ENCODE measurements at regions not wholly inside any gene's neighbourhood (a gene's known extent, or its start where the extent isn't known, plus 50 kb on each side); places are given as distances from the start of the nearest gene placed in this dataset.

GRCh38 chr2:2732331-2733119 is 401.4 kb upstream of the MYT1L start:
- no peak overlapping the region for H3K4me3 ChIP-seq
- no peak overlapping the region for H3K27ac ChIP-seq
- intact Hi-C loops (cut with micrococcal nuclease; ENCODE audit: unreplicated experiment): no loop called here
- H3K9me3 ChIP-seq (ENCODE audit: insufficient read depth, low read depth): no peaks in the 10 kb centered on the region
- H3K27me3 ChIP-seq (ENCODE audit: insufficient read depth, low read depth): peaks cover 90% of the 10 kb centered on the region
- peaks cover 5% of the 10 kb centered on the region; the same call in 1 of the 2 replicates for H4K20me1 ChIP-seq (ENCODE audit: insufficient read depth)
- H2AFZ ChIP-seq: no peak overlapping the region
- TF ChIP-seq CTCF (conservative IDR thresholded peaks at IDR 0.05) (no peak), EZH2 (IDR thresholded peaks at IDR 0.05; ENCODE audit: low read depth) (no peak)
- no peak for DNase-seq
- no peaks in the 10 kb centered on the region for H3K79me2 ChIP-seq (ENCODE audit: low read depth)
- H3K9me2 ChIP-seq (ENCODE audit: insufficient read depth): no peaks in the 10 kb centered on the region
- CTCF ChIA-PET: no interaction called here
- no TSS peak for BruUV-seq (replicated peaks)
- H3K4me2 ChIP-seq: no peak overlapping the region
- H3K36me3 ChIP-seq (ENCODE audit: low read depth): no peaks in the 10 kb centered on the region
- POLR2A ChIA-PET (ENCODE audit: unreplicated experiment): no interaction called here
- no peaks in the 10 kb centered on the region for H3F3A ChIP-seq (ENCODE audit: insufficient read depth, low read depth)
- H3K4me1 ChIP-seq (replicated peaks; ENCODE audit: insufficient read depth): no peaks in the 10 kb centered on the region

DNA sequence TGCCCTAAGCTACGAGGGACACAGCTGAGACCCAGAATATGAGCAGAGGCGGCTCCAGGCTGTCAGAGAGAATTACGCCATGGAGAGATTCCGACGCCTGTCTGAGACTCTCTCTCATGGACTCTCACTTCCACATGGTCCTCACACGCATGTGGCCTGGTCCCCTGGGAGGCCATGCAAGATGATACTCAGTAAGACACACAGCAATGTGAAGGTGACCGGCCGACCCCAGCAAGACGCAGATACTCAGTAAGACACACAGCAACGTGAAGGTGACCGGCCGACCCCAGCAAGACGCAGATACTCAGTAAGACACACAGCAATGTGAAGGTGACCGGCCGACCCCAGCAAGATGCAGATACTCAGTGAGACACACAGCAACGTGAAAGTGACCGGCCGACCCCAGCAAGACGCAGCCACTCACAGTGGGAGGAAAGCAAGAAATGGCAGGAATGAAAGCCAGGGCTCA is 400.8 kb upstream of the MYT1L start:
- Histone ChIP-seq H3K4me1 (replicated peaks; ENCODE audit: insufficient read depth) (no peaks in the 10 kb centered on the region), H4K20me1 (ENCODE audit: insufficient read depth) (peaks cover 5% of the 10 kb centered on the region; the same call in 1 of the 2 replicates), H2AFZ (no peak overlapping the region), H3K79me2 (ENCODE audit: low read depth) (no peaks in the 10 kb centered on the region), H3K36me3 (ENCODE audit: low read depth) (no peaks in the 10 kb centered on the region), H3F3A (ENCODE audit: insufficient read depth, low read depth) (no peaks in the 10 kb centered on the region), H3K27me3 (ENCODE audit: insufficient read depth, low read depth) (peaks cover 90% of the 10 kb centered on the region), H3K4me2 (no peak overlapping the region), H3K27ac (no peak overlapping the region), H3K9me2 (ENCODE audit: insufficient read depth) (no peaks in the 10 kb centered on the region), H3K9me3 (ENCODE audit: insufficient read depth, low read depth) (no peaks in the 10 kb centered on the region), H3K4me3 (no peak overlapping the region)
- no TSS peak for BruUV-seq (replicated peaks)
- POLR2A ChIA-PET (ENCODE audit: unreplicated experiment): no interaction called here
- CTCF ChIA-PET: no interaction called here
- intact Hi-C loops (cut with micrococcal nuclease; ENCODE audit: unreplicated experiment): no loop called here
- DNase-seq: no peak
- TF ChIP-seq EZH2 (IDR thresholded peaks at IDR 0.05; ENCODE audit: low read depth) (no peak), CTCF (conservative IDR thresholded peaks at IDR 0.05) (no peak)

- no peak overlapping the region for H2AFZ ChIP-seq
- no peak for DNase-seq
- no peaks in the 10 kb centered on the region for H3K9me2 ChIP-seq (ENCODE audit: insufficient read depth)
- no TSS peak for BruUV-seq (replicated peaks)
- H3K79me2 ChIP-seq (ENCODE audit: low read depth): no peaks in the 10 kb centered on the region
- no peaks in the 10 kb centered on the region for H3K4me1 ChIP-seq (replicated peaks; ENCODE audit: insufficient read depth)
- no peak overlapping the region for H3K4me2 ChIP-seq
- no peak for TF ChIP-seq EZH2 (IDR thresholded peaks at IDR 0.05; ENCODE audit: low read depth)
- TF ChIP-seq CTCF (conservative IDR thresholded peaks at IDR 0.05): no peak
- peaks cover 93% of the 10 kb centered on the region for H3K27me3 ChIP-seq (ENCODE audit: insufficient read depth, low read depth)
- no peaks in the 10 kb centered on the region for H3F3A ChIP-seq (ENCODE audit: insufficient read depth, low read depth)
- H3K36me3 ChIP-seq (ENCODE audit: low read depth): no peaks in the 10 kb centered on the region
- no peak overlapping the region for H3K27ac ChIP-seq
- ChIA-PET POLR2A (ENCODE audit: unreplicated experiment) (no interaction called here), CTCF (no interaction called here)
- peaks cover 5% of the 10 kb centered on the region; the same call in 1 of the 2 replicates for H4K20me1 ChIP-seq (ENCODE audit: insufficient read depth)
- intact Hi-C loops (cut with micrococcal nuclease; ENCODE audit: unreplicated experiment): no loop called here
- H3K4me3 ChIP-seq: no peak overlapping the region
- H3K9me3 ChIP-seq (ENCODE audit: insufficient read depth, low read depth): no peaks in the 10 kb centered on the region
Observed at GRCh38 chr2:2731101-2731815, 400.2 kb upstream of the MYT1L start.

All from PC-9 (cell line).